GM12878 (cell line): ENCODE measurements at regions not wholly inside any gene's neighbourhood (a gene's known extent, or its start where the extent isn't known, plus 50 kb on each side); places are given as distances from the start of the nearest gene placed in this dataset.

Experiments
- ATAC-seq: fragments of 200-7000 bp; cut with Tn5 transposase; 3 replicates; pipeline ENCODE4 v1.9.1; 2020; ENCODE audit warnings: mild to moderate bottlenecking, moderate library complexity
- BruUV-seq: library from RNA; stranded (reverse); fragments of 400-500 nt; replicated peaks from 2 replicates; lab custom pipeline; 2021; lab: Mats Ljungman, UMichigan
- CTCF ChIA-PET: fragments of 300-600 bp; sonication (Branson Sonifier 250); formaldehyde crosslinking; extraction: SDS; loops from one replicate; lab custom pipeline; 2021; ENCODE audit warnings: inconsistent platforms; lab: Yijun Ruan, JAX
- POLR2A ChIA-PET: fragments of 350-600 bp; formaldehyde crosslinking; extraction: SDS; loops from one replicate; lab custom pipeline; 2021; ENCODE audit warnings: inconsistent platforms; lab: Charles Lee
- RAD21 ChIA-PET: fragments of 300-600 bp; sonication (Branson Sonifier 250); formaldehyde crosslinking; loops from one replicate; lab custom pipeline; 2023; ENCODE audit warnings: antibody characterized with exemption; ENCODE audit not compliant: unreplicated experiment; lab: Charles Lee
- SMC1A ChIA-PET: fragments of 300-600 bp; sonication (Branson Sonifier 250); formaldehyde crosslinking; loops from one replicate; lab custom pipeline; 2023; ENCODE audit not compliant: unreplicated experiment, uncharacterized antibody; lab: Charles Lee
- DNase-seq: peaks from one replicate; pipeline ENCODE4 v3.0.0-alpha.2; 2011; ENCODE audit warnings: low read depth, low spot score
- FAIRE-seq: peaks from 3 replicates; lab custom pipeline; 2011; peaks lifted over from hg19 to GRCh38; lab: Jason Lieb, UNC
- H2AFZ ChIP-seq: 2 replicates; pipeline ENCODE4 v1.6.0; 2011; ENCODE audit warnings: low read depth, low read length, control low read depth; ENCODE audit not compliant: control insufficient read depth
- H3K27ac ChIP-seq: 2 replicates; pipeline ENCODE4 v1.5.1; 2011; ENCODE audit warnings: control low read depth; ENCODE audit not compliant: control insufficient read depth, insufficient read depth
- H3K27me3 ChIP-seq, 2 experiments: replicated peaks in 1 of 2; 2 replicates each; pipeline versions ENCODE4 v1.6.0 to v1.6.1; 2011; ENCODE audit warnings: low read length in 1 of 2; ENCODE audit not compliant: control insufficient read depth in 2 of 2, insufficient read depth in 2 of 2
- H3K36me3 ChIP-seq, 2 experiments: 2 replicates each; pipeline ENCODE4 v1.5.1; 2011; ENCODE audit warnings: low read length in 1 of 2; ENCODE audit not compliant: control insufficient read depth in 2 of 2, insufficient read depth in 2 of 2
- H3K4me1 ChIP-seq: 2 replicates; pipeline ENCODE4 v1.6.1; 2011; ENCODE audit warnings: mild to moderate bottlenecking, low read length, moderate library complexity, mixed read lengths; ENCODE audit not compliant: control insufficient read depth, insufficient read depth
- H3K4me2 ChIP-seq: 2 replicates; pipeline ENCODE4 v1.6.0; 2011; ENCODE audit warnings: control low read depth; ENCODE audit not compliant: control insufficient read depth, insufficient read depth
- H3K4me3 ChIP-seq: fragments of 200-600 bp; sonication (generic); 2 replicates; pipeline ENCODE4 v1.5.1; 2016
- H3K79me2 ChIP-seq: 2 replicates; pipeline ENCODE4 v1.6.0; 2011; ENCODE audit warnings: low read length; ENCODE audit not compliant: control insufficient read depth, insufficient read depth
- H3K9ac ChIP-seq: 2 replicates; pipeline ENCODE4 v1.8.0; 2011; ENCODE audit warnings: low read length, control low read depth, mixed read lengths; ENCODE audit not compliant: control insufficient read depth, insufficient read depth
- H3K9me3 ChIP-seq: replicated peaks from 3 replicates; pipeline ENCODE4 v1.5.1; 2011; ENCODE audit warnings: mild to moderate bottlenecking, low read length; ENCODE audit not compliant: control insufficient read depth, insufficient read depth
- H4K20me1 ChIP-seq: 2 replicates; pipeline ENCODE4 v1.6.0; 2011; ENCODE audit not compliant: control insufficient read depth, insufficient read depth
- ATF7 ChIP-seq: fragments of 450-650 bp; IDR thresholded peaks from 2 replicates; pipeline ENCODE4 v1.6.1; 2016; ENCODE audit warnings: low read depth, mild to moderate bottlenecking
- CBX5 ChIP-seq: sonication (generic); IDR thresholded peaks from 2 replicates; pipeline ENCODE4 v1.6.1; 2016; ENCODE audit warnings: low read depth, moderate library complexity, mild to moderate bottlenecking, inconsistent platforms
- HCFC1 ChIP-seq: fragments of 150-350 bp; IDR thresholded peaks from 2 replicates; pipeline ENCODE4 v1.6.1; 2014; ENCODE audit warnings: low read length
- NR2C1 ChIP-seq: fragments of 450-650 bp; IDR thresholded peaks from 2 replicates; pipeline ENCODE4 v1.6.1; 2017; ENCODE audit warnings: antibody characterized with exemption, mild to moderate bottlenecking, moderate library complexity
- SMC3 ChIP-seq: IDR thresholded peaks from 2 replicates; pipeline ENCODE4 v1.6.1; 2011; ENCODE audit warnings: low read length, improper control_type of control experiment, borderline replicate concordance
- YY1 ChIP-seq: IDR thresholded peaks from 2 replicates; pipeline ENCODE4 v1.6.1; 2011; ENCODE audit warnings: low read depth, mild to moderate bottlenecking, low read length
- WGBS: methylation state at CpG from one replicate; pipeline ENCODE4 v1.1.6; 2016; ENCODE audit warnings: low lambda C conversion rate; ENCODE audit not compliant: insufficient replicate concordance, insufficient coverage; ENCODE audit errors: missing lambda C conversion rate; 5-methylcytosine and 5-hydroxymethylcytosine counted together
- in situ Hi-C: fragments of 300-500 bp; cut with MboI; formaldehyde crosslinking; loops from 9 replicates; pipeline ENCODE4 v1.14.3; 2018; ENCODE audit warnings: mixed read lengths
- intact Hi-C: fragments of 100-400 bp; cut with micrococcal nuclease; formaldehyde crosslinking; loops from one replicate; pipeline ENCODE4 v1.14.2; 2022; ENCODE audit not compliant: unreplicated experiment
- TF ChIP-seq, protein P1 (sequence below): fragments of 450-650 bp; IDR thresholded peaks from 2 replicates; pipeline ENCODE4 v1.6.1; 2018; ENCODE audit warnings: borderline replicate concordance, mild to moderate bottlenecking; ENCODE audit not compliant: partially characterized antibody
- TF ChIP-seq, protein P2 (sequence below): fragments of 450-650 bp; conservative IDR thresholded peaks from 2 replicates; pipeline ENCODE4 v1.6.1; 2017; ENCODE audit warnings: mild to moderate bottlenecking, moderate library complexity
- TF ChIP-seq, protein P3 (sequence below): IDR thresholded peaks from 2 replicates; pipeline ENCODE4 v1.6.1; 2011; ENCODE audit warnings: low read depth, low read length, improper control_type of control experiment, borderline replicate concordance
- TF ChIP-seq, protein P4 (sequence below): IDR thresholded peaks from 2 replicates; pipeline ENCODE4 v1.6.1; 2011; ENCODE audit warnings: mild to moderate bottlenecking, low read depth, low read length, moderate library complexity; ENCODE audit not compliant: insufficient replicate concordance
- TF ChIP-seq, protein P5 (sequence below): fragments of 450-650 bp; IDR thresholded peaks from 2 replicates; pipeline ENCODE4 v1.6.1; 2017; ENCODE audit warnings: mild to moderate bottlenecking, moderate library complexity

DNA sequence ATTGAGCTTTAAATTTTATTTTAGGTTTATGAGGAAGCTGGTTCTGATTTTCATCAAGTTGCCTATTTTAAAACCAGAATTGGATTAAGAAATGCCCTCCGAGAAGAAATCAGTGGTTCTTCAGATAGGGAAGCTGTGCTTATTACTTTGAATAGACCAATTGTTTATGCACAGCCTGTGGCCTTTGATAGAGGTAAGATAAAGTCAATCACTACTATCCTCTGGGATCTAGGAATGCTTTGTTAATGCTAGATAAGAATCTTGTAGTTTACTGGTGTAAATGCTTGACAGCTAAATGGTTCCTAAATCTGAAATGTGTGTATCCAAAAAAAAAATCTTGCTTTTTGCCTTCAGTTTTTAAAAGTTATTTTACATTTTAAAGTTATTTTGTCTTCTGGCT lies 73.0 kb upstream of the ADAD1 start (continued):
- no peak for TF ChIP-seq CBX5
- TF ChIP-seq NR2C1 = no peak
- no peak for TF ChIP-seq ATF7
- TF ChIP-seq, protein P1, sequence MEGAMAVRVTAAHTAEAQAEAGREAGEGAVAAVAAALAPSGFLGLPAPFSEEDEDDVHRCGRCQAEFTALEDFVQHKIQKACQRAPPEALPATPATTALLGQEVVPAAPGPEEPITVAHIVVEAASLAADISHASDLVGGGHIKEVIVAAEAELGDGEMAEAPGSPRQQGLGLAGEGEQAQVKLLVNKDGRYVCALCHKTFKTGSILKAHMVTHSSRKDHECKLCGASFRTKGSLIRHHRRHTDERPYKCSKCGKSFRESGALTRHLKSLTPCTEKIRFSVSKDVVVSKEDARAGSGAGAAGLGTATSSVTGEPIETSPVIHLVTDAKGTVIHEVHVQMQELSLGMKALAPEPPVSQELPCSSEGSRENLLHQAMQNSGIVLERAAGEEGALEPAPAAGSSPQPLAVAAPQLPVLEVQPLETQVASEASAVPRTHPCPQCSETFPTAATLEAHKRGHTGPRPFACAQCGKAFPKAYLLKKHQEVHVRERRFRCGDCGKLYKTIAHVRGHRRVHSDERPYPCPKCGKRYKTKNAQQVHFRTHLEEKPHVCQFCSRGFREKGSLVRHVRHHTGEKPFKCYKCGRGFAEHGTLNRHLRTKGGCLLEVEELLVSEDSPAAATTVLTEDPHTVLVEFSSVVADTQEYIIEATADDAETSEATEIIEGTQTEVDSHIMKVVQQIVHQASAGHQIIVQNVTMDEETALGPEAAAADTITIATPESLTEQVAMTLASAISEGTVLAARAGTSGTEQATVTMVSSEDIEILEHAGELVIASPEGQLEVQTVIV = no peak
- TF ChIP-seq, all 136 proteins: peak for 0

DNA sequence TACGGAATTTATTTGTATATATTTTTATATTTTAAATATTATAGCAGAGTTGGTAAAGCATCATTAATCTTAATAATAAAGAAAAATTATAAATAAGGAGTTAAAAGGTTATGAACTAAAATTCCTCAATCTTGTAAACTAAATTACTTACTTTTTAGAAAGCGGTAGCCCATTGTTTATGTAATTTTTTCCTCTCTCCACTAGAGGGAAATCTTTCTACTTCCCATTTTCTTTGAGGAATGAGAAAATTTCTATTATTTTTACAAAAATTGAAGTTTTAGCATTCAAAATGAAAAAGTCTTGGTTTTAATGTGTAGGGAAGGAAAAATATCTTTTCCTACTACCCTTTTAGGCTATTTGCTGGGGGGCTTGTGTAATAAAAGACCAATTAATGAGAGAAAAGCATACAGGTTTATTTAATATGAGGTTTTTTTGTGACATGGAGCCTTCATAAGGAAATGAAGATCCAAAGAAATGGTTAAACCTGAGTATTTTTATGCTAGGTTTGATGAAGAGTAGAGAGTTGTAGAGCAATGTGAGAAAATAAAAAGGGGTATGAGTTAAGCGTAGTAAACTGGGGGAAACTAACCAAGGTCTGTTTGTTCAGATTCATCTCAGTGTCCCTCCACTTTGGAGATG lies 68.7 kb upstream of the ADAD1 start:
- intact Hi-C loops = loop anchor here (1.0 kb wide), 1 partner anchor 267 kb away; no protein-coding TSS in a partner anchor
- CTCF ChIA-PET = interaction anchor here (1.0 kb wide), 1 partner anchor 266 kb away, joined by 3 read pairs; no protein-coding TSS in a partner anchor
- Histone ChIP-seq H3K36me3 (no peaks in the 10 kb centered on the region), H3K4me3 (no peak overlapping the region), H3K27me3 (no peaks in the 10 kb centered on the region), H3K9ac (no peak overlapping the region), H3K27ac (no peak overlapping the region), H3K4me1 (no peaks in the 10 kb centered on the region), H2AFZ (no peak overlapping the region), H3K9me3 (no peaks in the 10 kb centered on the region), H4K20me1 (no peaks in the 10 kb centered on the region), H3K79me2 (no peaks in the 10 kb centered on the region), H3K4me2 (no peak overlapping the region)
- RAD21 ChIA-PET = no interaction called here
- no peak for FAIRE-seq
- in situ Hi-C loops = loop anchor here (10.0 kb wide), 1 partner anchor 265 kb away; no protein-coding TSS in a partner anchor
- 93% methylated on average over 3 of the region's 3 CpGs for WGBS
- POLR2A ChIA-PET = no interaction called here
- BruUV-seq = no TSS peak
- no peak for DNase-seq
- no peak for ATAC-seq
- SMC1A ChIA-PET = no interaction called here
- TF ChIP-seq, protein P2, sequence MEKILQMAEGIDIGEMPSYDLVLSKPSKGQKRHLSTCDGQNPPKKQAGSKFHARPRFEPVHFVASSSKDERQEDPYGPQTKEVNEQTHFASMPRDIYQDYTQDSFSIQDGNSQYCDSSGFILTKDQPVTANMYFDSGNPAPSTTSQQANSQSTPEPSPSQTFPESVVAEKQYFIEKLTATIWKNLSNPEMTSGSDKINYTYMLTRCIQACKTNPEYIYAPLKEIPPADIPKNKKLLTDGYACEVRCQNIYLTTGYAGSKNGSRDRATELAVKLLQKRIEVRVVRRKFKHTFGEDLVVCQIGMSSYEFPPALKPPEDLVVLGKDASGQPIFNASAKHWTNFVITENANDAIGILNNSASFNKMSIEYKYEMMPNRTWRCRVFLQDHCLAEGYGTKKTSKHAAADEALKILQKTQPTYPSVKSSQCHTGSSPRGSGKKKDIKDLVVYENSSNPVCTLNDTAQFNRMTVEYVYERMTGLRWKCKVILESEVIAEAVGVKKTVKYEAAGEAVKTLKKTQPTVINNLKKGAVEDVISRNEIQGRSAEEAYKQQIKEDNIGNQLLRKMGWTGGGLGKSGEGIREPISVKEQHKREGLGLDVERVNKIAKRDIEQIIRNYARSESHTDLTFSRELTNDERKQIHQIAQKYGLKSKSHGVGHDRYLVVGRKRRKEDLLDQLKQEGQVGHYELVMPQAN = no peak
- TF ChIP-seq HCFC1 (no peak), YY1 (no peak), SMC3 (peak; percentile 19; the same call in 1 of the 2 replicates)
- TF ChIP-seq, protein P3, sequence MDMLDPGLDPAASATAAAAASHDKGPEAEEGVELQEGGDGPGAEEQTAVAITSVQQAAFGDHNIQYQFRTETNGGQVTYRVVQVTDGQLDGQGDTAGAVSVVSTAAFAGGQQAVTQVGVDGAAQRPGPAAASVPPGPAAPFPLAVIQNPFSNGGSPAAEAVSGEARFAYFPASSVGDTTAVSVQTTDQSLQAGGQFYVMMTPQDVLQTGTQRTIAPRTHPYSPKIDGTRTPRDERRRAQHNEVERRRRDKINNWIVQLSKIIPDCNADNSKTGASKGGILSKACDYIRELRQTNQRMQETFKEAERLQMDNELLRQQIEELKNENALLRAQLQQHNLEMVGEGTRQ = no peak
- TF ChIP-seq, protein P4, sequence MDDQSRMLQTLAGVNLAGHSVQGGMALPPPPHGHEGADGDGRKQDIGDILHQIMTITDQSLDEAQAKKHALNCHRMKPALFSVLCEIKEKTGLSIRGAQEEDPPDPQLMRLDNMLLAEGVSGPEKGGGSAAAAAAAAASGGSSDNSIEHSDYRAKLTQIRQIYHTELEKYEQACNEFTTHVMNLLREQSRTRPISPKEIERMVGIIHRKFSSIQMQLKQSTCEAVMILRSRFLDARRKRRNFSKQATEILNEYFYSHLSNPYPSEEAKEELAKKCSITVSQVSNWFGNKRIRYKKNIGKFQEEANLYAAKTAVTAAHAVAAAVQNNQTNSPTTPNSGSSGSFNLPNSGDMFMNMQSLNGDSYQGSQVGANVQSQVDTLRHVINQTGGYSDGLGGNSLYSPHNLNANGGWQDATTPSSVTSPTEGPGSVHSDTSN = no peak
- TF ChIP-seq, protein P5, sequence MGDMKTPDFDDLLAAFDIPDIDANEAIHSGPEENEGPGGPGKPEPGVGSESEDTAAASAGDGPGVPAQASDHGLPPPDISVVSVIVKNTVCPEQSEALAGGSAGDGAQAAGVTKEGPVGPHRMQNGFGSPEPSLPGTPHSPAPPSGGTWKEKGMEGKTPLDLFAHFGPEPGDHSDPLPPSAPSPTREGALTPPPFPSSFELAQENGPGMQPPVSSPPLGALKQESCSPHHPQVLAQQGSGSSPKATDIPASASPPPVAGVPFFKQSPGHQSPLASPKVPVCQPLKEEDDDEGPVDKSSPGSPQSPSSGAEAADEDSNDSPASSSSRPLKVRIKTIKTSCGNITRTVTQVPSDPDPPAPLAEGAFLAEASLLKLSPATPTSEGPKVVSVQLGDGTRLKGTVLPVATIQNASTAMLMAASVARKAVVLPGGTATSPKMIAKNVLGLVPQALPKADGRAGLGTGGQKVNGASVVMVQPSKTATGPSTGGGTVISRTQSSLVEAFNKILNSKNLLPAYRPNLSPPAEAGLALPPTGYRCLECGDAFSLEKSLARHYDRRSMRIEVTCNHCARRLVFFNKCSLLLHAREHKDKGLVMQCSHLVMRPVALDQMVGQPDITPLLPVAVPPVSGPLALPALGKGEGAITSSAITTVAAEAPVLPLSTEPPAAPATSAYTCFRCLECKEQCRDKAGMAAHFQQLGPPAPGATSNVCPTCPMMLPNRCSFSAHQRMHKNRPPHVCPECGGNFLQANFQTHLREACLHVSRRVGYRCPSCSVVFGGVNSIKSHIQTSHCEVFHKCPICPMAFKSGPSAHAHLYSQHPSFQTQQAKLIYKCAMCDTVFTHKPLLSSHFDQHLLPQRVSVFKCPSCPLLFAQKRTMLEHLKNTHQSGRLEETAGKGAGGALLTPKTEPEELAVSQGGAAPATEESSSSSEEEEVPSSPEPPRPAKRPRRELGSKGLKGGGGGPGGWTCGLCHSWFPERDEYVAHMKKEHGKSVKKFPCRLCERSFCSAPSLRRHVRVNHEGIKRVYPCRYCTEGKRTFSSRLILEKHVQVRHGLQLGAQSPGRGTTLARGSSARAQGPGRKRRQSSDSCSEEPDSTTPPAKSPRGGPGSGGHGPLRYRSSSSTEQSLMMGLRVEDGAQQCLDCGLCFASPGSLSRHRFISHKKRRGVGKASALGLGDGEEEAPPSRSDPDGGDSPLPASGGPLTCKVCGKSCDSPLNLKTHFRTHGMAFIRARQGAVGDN = no peak
